GM12875 (cell line): ENCODE measurements at regions not wholly inside any gene's neighbourhood (a gene's known extent, or its start where the extent isn't known, plus 50 kb on each side); places are given as distances from the start of the nearest gene placed in this dataset.

ENCODE experiments used
- H3K4me3 ChIP-seq: one replicate; pipeline ENCODE4 v1.5.1; 2011; ENCODE audit warnings: low read depth, low read length, control low read depth
- TF ChIP-seq, protein P1 (sequence below): IDR thresholded peaks from 2 replicates; pipeline ENCODE4 v1.5.1; 2011; ENCODE audit warnings: low read depth, mild to moderate bottlenecking, control low read depth, inconsistent platforms, low read length, moderate library complexity, borderline replicate concordance; ENCODE audit not compliant: insufficient read depth

GRCh38 chr17:71173991-71174390, 946.8 kb upstream of the SOX9 start:
- TF ChIP-seq, protein P1, sequence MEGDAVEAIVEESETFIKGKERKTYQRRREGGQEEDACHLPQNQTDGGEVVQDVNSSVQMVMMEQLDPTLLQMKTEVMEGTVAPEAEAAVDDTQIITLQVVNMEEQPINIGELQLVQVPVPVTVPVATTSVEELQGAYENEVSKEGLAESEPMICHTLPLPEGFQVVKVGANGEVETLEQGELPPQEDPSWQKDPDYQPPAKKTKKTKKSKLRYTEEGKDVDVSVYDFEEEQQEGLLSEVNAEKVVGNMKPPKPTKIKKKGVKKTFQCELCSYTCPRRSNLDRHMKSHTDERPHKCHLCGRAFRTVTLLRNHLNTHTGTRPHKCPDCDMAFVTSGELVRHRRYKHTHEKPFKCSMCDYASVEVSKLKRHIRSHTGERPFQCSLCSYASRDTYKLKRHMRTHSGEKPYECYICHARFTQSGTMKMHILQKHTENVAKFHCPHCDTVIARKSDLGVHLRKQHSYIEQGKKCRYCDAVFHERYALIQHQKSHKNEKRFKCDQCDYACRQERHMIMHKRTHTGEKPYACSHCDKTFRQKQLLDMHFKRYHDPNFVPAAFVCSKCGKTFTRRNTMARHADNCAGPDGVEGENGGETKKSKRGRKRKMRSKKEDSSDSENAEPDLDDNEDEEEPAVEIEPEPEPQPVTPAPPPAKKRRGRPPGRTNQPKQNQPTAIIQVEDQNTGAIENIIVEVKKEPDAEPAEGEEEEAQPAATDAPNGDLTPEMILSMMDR, result no peak
- H3K4me3 ChIP-seq, result no peak overlapping the region

GRCh38 chr17:71176331-71176730, 944.5 kb upstream of the SOX9 start:
- no peak overlapping the region for H3K4me3 ChIP-seq
- TF ChIP-seq, protein P1, result no peak

DNA sequence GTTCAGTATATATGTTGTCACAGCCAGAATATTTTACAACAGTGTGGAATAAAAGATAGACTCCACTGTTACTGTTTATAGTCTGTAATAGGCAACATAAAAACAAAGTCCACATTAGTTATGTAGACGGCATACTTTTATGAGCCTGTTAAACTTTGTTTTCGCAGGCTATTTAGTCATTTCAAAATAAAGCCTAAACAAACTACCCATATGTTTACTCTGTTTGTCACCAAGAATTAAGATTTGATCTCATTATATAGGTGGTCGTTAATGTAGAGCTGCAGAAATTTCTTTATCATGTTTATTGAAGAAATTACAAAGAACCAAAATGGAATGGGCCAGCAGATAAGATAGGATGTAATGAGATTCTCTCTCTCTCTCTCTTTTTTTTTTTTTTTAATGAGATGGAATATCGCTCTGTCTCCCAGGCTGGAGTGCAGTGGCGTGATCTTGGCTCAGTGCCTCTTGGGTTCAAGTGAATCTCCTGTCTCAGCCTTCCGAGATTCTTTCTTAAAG, 943.8 kb upstream of the SOX9 start:
- H3K4me3 ChIP-seq, result no peak overlapping the region
- TF ChIP-seq, protein P1, result no peak

DNA sequence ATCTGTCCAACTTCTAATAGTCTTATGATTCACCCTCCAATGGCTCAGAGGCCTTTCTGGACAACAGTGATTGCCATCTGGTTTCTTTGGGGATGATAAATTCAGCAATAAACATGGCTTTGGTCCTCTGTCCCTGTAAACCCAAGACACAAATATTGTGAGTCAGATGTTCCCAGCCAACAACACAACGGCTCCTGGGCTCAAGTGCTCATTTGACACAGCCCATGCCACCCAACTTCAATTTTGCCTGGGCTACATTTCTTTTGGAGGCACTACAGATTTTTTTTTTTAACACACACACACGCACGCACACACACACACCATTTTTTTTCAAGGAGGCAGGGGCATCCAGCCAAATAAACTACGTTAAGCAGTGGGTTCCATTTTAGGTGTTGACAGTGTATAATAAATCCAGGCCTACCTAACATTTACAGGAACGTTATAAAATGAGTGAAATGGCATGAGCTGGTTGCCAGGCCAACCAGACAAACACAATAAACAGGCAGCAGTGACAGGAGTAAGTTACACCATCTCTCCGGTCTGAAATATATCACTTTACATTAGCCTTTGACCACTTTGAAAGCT, 939.9 kb upstream of the SOX9 start:
- no peak overlapping the region for H3K4me3 ChIP-seq
- TF ChIP-seq, protein P1, result no peak

GRCh38 chr17:71183066-71183660, 937.7 kb upstream of the SOX9 start:
- H3K4me3 ChIP-seq, result no peak overlapping the region
- TF ChIP-seq, protein P1, result no peak

GRCh38 chr17:71184716-71185115, 936.1 kb upstream of the SOX9 start:
- TF ChIP-seq, protein P1, result no peak

More at GRCh38 chr17:71184716-71185115, 936.1 kb upstream of the SOX9 start:
- H3K4me3 ChIP-seq, result no peak overlapping the region
